HG03575 (cell line): ENCODE measurements at regions not wholly inside any gene's neighbourhood (a gene's known extent, or its start where the extent isn't known, plus 50 kb on each side); places are given as distances from the start of the nearest gene placed in this dataset.

Source experiments
- ATAC-seq: cut with Tn5 transposase; IDR thresholded peaks from one replicate; pipeline ENCODE4 v1.9.1; 2021; ENCODE audit not compliant: unreplicated experiment, insufficient number of reproducible peaks, low FRiP score; ENCODE audit errors: extremely low read depth

DNA sequence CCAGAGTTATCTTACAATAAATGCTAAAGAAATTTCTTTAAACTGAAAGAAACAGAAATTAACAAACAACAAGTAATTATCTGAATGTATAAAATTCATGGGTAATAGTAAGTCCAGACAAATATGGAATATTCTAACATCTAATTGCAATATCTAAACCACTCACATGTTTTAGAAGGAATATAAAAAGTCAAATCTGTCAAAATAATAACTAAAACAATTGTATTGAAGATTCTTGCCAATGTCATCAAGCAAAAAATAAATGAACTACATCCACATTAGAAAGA lies 942.9 kb upstream of the PCDH20 start:
- ATAC-seq: no peak

DNA sequence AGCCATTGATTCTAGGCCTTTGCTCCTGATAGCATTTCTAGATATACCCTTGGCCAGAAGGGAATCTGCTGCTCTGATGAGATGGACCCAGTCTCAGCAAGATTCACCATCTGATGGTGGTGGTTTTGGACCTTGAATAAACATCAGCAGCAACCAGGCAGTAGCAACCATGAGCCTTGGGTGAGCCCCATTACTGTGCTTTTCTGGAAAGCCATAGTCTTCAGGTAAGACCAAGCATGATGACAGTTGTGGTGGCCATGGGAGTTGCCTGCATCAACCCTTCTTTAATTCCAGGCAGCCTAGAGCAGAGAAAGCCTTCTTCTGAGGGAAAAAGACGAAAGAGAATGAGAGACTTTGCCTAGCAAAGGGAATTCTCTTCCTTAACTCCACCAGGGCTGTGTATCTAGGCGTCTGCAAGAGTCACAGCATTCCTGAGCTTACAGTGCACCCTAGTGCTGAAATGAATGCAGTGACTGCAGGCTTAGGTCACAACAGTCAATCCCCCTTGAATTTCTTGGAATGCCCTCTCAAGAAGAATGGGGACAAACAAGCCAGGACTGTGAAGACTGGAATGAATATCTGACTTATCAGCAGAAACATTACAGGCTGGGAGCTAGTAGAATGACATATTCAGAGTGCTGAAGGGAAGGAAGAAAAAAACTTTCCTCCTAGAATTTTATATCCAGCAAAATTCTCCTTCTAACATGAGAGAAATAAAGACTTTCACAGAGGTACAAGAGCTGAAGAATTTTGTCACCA lies 942.4 kb upstream of the PCDH20 start:
- no peak for ATAC-seq

DNA sequence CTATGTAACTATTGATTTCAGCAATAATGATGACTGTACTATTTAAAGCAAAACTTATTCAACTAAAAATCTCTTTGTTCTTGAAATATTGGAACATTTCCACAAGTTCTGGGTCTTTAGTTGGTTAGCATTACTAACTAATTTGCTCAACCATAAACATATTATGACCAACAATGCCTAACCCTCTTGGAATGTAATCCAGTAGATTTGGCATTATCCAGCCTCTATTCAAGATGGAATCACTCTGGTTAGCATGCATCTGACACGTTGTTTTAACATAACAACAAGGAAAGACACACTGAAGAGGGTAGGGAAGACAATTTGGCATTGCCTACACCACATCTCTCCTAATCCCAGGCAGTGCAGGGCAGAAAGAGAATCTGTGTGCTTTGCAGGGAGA lies 941.3 kb upstream of the PCDH20 start:
- no peak for ATAC-seq

DNA sequence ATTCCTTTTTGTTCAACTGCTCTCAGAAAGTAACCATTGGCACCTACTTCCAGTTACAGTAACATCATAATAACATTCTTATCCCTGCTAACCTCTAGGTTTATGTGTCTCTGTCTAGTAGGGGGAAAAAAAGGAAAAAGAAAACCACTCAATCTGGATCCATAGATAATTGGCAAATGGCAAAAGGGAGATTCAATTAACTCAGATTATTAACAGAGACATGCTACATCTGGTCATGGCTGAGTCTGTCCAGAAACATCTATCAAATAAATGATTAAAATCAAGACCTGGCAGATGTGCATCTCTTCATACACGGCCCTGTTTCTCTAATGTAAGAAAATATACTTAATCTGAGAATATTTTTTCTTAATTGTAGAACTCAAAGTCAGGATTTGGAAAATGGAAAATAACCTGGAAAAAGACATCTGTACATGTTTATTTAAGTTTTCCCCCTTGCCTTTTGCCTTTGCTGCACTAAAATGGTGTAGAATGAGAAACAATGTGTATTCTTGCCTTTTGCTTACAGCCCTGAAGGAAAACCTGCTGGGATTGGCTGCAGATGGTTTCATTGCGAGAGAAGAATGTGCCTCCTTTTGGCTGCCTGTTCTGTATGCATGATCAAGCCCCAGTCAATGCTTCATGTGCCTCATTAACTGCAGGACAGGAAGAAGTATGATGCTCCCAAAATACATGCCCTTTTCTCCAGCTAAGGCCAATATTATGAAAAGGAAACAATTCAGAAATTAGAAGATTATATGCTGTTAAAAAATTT lies 921.6 kb upstream of the PCDH20 start:
- no peak for ATAC-seq

DNA sequence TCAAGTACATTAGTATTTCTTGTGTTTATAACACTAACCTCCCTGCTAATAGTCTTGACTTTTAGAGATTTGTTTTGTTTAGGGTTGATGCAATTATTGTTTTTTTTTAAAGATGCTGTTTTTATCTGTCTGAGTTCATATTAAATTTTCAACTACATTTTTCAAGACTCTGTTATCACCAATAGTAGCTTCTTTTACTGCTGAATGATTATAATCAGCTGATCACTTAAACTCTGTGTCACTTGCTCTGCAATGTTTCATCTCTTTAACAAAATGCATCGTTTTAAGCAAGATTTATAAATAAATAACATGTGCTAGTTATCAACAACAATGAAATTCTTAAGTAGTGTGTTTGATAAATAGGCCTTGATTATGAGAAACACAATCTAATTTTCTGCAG lies 920.9 kb upstream of the PCDH20 start:
- no peak for ATAC-seq

DNA sequence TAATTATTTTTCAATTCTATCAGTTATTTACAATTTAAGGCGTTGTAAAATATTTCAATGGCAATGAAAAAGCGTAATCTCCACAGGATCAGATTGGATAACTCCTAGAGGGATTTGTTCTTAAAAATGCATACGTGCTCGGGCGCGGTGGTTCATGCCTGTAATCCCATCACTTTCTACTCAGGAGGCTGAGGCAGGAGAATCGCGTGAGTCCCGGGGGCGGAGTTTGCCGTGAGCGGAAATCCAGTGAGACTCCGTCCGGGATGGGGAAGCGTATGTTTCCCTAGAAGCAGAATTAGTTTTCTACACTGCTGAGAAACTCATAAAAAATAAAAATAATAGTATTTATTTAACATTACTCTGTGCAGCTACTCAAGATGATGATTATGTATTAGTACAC lies 917.8 kb upstream of the PCDH20 start:
- no peak for ATAC-seq

DNA sequence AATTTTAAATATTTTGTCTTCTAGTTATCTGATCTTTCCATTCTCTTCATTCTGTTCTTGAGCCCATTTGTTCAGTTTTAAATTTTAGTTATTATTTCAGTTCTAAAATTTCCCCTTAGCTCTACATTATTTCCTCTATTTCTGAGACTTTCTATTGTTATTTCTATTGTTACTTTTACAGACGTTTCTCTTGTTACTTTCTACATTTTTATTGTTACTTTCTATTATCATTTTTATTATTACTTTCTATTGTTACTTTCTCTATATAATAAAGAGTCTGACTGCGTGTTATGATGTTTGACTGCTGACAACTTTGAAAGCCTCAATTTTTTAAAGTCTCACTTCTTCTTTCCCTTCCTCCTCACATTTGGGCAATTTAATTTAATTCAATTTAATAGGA lies 915.7 kb upstream of the PCDH20 start:
- no peak for ATAC-seq

DNA sequence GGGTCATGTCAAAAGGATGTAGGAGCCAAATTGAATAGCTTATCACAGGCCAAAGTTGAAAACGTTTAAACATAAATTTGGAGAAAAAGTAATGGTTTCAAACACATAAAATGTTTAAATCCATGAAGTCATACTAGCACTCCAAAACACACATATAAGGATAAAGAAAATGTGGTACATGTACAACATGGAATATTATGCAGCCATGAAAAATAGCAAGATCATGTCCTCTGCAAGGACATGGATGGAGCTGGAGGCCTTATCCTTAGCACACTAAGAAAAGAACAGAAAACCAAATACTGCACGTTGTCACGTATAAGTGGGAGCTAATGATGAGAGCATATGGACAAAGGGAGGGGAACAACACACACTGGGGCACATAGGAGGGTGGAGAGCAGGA lies 911.7 kb upstream of the PCDH20 start:
- no peak for ATAC-seq

DNA sequence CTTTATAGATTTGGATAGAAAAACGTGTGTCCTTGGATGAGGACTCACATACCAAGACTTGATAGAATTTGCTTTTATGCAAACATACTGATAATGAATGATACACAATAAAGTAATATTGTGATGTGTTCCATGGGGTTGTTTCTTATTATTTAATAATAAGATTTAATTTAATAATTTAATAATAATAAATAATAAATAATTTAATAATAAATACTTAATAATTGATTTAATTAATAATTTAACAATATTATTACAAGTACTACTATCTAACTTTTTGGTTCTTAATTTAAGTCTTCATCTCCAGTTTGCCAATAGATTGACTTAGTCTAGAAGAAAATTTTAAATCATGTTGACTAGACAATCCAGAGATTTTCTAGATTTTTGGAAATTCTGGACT lies 909.2 kb upstream of the PCDH20 start:
- no peak for ATAC-seq

DNA sequence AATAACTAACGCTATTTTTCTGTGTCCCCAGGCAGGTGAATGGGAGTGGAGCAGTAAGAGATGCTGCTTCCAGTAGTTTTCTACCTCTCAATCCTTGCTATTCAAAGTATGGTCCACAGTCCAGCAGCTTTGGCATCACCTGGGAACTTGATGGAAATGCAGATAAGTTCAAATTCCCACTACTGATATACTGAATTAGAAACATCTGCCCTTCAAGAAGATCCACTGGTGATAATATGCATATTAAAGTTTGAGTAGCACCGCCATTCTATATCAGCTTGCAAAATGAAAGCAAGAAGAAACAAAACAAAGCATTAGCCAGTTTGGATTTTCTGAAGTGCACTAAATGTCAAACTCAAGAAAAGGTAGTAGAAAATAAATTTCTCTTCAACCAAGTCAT lies 906.2 kb upstream of the PCDH20 start:
- ATAC-seq: no peak

DNA sequence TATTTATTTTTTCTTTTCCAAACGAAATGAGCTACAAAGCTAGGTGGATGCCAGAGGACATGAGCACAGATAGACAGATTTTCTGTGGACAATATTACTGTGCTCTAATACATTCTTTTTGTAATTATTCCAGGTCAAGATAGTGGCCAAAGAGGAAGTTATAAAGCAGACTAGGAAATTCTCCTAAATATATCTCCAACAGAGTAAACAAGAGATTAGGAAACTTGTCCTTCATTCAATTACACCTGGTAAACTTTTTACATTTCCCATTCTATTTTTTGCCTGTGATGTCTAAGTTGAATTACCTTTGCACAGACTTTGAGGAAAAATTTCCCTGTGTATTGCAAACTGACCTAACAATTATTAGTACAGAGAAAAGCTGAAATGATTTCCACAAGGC lies 905.5 kb upstream of the PCDH20 start:
- ATAC-seq: no peak

DNA sequence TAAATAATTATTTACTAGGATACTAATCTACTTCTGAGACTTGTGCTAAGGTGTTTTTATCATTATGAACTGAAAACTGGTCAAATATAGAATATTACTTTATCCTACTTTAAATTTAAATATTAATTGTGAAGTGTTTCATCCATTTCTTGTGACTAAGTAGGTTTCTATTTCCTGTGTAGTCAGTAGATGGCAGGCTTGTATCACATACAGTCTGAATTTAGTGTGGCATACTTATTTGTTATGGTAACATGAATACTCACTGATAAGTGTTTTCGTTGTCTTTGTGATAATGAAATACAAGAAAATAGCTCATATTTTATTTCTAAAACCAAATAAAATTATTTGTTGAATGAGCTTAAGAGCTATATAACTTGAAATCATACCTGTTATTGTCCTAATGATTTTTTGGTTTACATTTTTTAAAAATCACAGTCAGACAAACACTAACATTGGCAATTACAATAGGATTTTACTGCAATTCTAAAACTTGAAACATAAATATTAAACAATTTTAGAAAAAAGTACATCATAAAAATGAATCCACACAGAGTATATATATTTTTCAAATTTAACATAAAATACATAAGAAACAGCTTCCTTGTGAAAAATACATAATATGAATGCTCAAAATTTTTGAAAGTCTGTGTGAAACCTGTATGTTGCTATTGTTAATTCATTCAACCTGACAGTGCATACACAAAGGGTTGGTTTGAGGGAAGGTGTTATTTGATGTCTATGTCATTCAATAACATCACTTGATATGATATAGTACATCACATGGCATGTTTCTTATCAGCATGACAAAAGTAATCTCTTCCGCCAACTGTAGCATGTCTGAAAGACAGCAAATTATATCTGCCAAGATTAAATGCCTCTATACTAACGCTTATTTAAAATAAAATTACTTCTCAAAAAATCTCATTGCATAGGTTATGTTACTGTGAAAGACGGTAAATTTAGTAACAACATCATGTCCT lies 904.8 kb upstream of the PCDH20 start:
- no peak for ATAC-seq

DNA sequence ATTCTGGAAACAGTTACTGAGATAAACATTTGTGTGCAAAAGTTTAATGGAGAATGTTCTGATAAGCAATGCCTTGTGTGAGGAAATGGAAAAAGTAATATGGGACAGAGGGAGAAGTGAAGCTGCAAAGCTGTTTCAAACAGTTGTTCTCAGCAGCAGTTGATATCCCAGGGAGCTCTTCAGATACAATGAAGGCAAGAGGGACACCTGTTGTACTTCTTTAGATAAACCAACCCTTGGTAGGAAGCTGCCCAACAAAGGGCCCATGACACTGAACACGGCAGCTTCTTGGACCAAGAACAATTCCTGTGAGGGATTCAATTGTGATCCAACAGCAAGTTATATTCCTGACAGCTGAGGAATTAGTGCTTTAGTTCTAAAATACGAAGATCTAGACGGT lies 894.3 kb upstream of the PCDH20 start:
- no peak for ATAC-seq

DNA sequence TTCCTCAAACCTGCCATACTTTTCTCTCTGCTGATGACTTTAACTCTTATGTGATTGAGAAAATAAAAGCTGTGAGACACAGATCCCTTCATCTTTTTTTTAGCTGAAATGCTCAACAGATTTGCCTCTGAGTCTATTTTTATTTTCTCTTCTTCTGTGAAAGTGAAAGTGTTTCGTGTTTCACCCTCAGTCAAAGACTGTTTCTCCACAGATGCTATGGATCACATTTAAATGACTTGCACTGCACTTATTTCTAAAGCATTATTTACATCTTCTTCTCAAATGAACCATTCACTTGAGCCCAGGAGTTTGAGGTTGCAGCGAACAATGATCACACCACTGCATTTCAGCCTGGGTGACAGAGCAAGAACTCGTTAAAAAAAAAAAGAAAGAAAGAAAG lies 890.1 kb upstream of the PCDH20 start:
- peak; percentile 83 for ATAC-seq

DNA sequence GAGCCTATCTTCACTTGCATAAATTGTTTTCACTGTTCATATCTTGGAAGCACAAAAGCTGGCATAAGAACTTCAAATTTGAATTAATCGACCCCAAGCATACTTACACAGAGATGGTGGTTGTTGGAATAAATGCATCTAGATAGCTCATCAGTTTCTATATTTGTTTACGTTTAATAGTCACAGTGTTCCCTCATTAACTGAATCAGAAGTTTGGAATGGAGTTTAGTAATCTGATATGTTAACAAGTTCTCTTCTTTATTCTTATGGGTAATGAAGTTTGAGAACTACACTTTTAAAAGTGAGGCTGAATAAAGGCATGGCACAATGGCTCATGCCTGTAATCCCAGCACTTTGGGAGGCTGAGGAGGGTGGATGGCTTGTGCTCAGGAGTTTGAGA lies 886.7 kb upstream of the PCDH20 start:
- ATAC-seq: no peak

DNA sequence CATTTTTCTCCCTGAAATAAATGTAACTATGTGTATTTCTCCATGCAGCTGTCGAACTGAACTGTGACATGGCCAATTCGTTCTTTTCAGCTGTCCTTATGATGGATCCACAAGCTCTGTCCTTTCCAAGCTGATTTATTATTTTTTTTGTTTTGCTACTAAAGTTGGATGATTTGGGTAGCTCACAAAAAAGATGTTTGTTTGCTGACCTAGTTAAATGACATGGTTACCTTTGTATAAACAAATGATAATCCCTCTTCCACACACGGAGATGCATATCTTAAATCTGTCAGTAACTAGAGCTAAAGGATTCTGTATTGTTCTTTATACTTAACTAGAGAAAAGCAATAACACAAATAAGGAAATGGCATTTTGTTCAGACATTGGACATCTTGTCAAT lies 884.3 kb upstream of the PCDH20 start:
- no peak for ATAC-seq

DNA sequence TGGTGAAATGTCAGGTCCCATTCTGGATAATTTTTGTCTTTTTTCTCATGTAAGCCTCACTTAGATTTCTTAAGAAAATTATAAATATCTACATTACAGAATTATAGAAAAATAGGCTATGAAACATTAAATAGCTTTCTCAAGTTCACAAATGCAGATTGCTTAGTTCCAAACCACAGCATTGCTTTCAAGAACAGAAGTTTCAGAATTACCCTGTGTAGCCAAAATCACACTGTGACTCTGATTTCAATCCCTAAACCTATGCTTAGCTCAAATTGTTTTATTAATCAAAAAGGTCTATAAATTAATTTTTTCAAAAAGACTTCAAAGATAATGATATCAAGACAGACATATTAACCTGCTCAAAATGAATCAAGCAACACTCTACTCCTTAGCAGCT lies 881.2 kb upstream of the PCDH20 start:
- no peak for ATAC-seq

DNA sequence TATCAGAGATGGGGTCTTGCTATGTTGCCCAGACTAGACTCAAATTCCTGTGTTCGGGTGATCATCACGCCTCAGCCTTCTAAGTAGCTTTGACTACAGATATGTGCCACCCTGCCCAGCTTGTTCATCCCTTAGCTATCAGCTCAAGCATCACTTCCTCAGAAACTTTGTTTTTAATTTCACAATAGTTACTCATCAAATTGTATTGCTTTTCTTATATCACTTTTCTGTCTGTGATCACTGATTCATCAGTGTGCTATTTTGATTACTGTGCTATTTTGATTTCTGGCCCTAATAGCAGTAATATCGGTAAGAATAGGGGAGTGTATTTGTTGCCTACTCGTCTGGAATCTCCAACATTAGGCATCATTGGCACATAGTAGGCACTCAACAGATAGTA lies 878.6 kb upstream of the PCDH20 start:
- no peak for ATAC-seq

DNA sequence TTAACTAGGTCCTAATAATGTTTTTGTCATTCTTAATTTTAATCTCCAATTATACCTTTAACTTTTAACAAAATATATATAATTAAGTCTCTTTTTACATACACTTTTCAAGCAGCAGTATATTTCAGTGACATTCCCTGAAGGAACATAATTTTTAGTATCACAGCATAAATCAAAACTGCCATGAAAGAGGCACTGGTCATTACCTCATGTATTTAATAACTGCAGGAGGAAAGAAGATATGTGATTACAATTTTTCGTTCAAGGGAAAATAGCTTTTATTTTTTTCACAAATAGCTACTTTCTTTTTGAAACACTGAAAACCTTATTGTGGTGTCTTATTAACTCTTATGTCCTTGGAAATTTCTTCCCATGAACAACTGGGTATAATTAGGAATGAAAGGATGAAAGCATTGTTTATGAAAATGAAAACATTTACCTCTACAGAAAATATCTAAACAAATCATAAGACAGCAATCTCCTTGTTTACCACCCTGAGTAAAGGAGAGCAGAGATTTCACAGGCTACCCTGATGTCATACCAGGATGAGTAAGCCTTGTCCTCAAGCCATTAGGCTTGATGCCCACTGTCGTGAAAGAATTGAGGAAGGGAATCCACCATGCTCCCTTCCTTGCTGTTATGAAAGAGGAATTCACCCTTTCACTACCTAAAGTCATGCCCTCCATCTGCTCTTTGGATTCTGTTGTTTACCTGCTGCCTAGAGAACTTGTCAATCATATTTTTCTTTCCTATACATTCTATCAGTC lies 877.2 kb upstream of the PCDH20 start:
- ATAC-seq: no peak
